ENCODE measurements at regions not wholly inside any gene's neighbourhood (a gene's known extent, or its start where the extent isn't known, plus 50 kb on each side); places are given as distances from the start of the nearest gene placed in this dataset.

GRCh38 chr4:155491336-155492120 is 114.8 kb upstream of the MAP9 start:
- H3K36me3 ChIP-seq (ENCODE audit: insufficient read depth, low read length), result no peaks in the 10 kb centered on the region
- no peaks in the 10 kb centered on the region for H3K4me1 ChIP-seq (ENCODE audit: insufficient read depth, low read length)
- no peak for DNase-seq (ENCODE audit: insufficient read length, low spot score, missing footprints)
- H2AFZ ChIP-seq (ENCODE audit: low read length), result no peak overlapping the region
- no peak overlapping the region for H3K4me3 ChIP-seq (ENCODE audit: insufficient read depth, low read length)
- H3K4me2 ChIP-seq (ENCODE audit: insufficient read depth, low read length), result no peak overlapping the region
- no peaks in the 10 kb centered on the region for H3K27me3 ChIP-seq (ENCODE audit: insufficient read depth, low read length)
- no peaks in the 10 kb centered on the region for H4K20me1 ChIP-seq (ENCODE audit: insufficient read depth, low read length)
- H3K9me3 ChIP-seq (ENCODE audit: low read depth, low read length), result no peaks in the 10 kb centered on the region
- H3K27ac ChIP-seq (ENCODE audit: low read depth, low read length), result no peak overlapping the region
- no peak for TF ChIP-seq CTCF (IDR thresholded peaks at IDR 0.05; ENCODE audit: extremely low read depth, low read depth, low read length)
- no peaks in the 10 kb centered on the region for H3K79me2 ChIP-seq (ENCODE audit: insufficient read depth, low read length)

DNA sequence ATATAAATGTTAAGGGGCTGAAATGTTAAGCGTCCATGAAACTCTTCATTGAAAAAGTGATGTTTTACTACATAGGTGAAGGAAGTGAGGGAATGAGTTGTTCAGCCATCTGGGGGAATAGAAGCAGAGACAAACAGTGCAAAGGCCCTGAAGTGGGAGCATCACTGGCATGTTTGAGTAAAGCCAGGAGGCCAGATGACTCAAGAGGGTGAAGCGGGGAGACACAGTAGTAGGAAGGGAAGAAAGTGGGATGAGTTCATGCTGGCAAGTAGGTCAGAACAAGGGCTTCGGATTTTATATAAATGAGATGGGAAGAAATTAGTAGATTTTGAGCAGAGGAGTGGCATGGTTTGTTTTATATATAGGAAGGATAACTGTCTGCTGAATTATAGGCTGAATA is 112.5 kb upstream of the MAP9 start:
- no peaks in the 10 kb centered on the region for H3K27me3 ChIP-seq (ENCODE audit: insufficient read depth, low read length)
- H3K79me2 ChIP-seq (ENCODE audit: insufficient read depth, low read length), result no peaks in the 10 kb centered on the region
- no peaks in the 10 kb centered on the region for H3K9me3 ChIP-seq (ENCODE audit: low read depth, low read length)
- H3K4me3 ChIP-seq (ENCODE audit: insufficient read depth, low read length), result no peak overlapping the region
- no peaks in the 10 kb centered on the region for H3K4me1 ChIP-seq (ENCODE audit: insufficient read depth, low read length)
- H3K36me3 ChIP-seq (ENCODE audit: insufficient read depth, low read length), result no peaks in the 10 kb centered on the region
- DNase-seq (ENCODE audit: insufficient read length, low spot score, missing footprints), result no peak
- H4K20me1 ChIP-seq (ENCODE audit: insufficient read depth, low read length), result no peaks in the 10 kb centered on the region
- TF ChIP-seq CTCF (IDR thresholded peaks at IDR 0.05; ENCODE audit: extremely low read depth, low read depth, low read length), result no peak
- no peak overlapping the region for H3K4me2 ChIP-seq (ENCODE audit: insufficient read depth, low read length)
- H2AFZ ChIP-seq (ENCODE audit: low read length), result no peak overlapping the region
- no peak overlapping the region for H3K27ac ChIP-seq (ENCODE audit: low read depth, low read length)

DNA sequence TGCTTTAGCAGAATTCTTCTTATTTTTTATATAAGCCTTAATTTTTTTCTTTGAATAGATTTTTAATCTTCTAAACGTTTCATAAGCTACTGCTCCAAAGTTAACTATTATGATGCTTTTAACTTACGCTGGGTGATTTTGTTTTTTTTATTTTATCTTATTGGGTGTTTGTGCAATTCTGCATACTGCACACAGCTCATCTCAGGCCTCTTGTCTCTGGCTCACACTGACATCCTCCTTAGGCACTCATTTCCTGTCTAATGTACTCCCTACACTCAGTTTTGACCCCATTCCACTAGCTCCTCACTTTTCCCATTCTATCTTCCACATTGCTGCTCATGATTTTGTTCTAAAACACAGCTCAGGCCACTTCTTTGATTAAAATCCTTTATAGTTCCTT is 111.9 kb upstream of the MAP9 start:
- H4K20me1 ChIP-seq (ENCODE audit: insufficient read depth, low read length), result no peaks in the 10 kb centered on the region
- H3K9me3 ChIP-seq (ENCODE audit: low read depth, low read length), result no peaks in the 10 kb centered on the region
- no peak overlapping the region for H3K4me2 ChIP-seq (ENCODE audit: insufficient read depth, low read length)
- H3K36me3 ChIP-seq (ENCODE audit: insufficient read depth, low read length), result no peaks in the 10 kb centered on the region
- no peaks in the 10 kb centered on the region for H3K27me3 ChIP-seq (ENCODE audit: insufficient read depth, low read length)
- no peak overlapping the region for H2AFZ ChIP-seq (ENCODE audit: low read length)
- no peaks in the 10 kb centered on the region for H3K4me1 ChIP-seq (ENCODE audit: insufficient read depth, low read length)
- DNase-seq (ENCODE audit: insufficient read length, low spot score, missing footprints), result no peak
- TF ChIP-seq CTCF (IDR thresholded peaks at IDR 0.05; ENCODE audit: extremely low read depth, low read depth, low read length), result no peak
- H3K4me3 ChIP-seq (ENCODE audit: insufficient read depth, low read length), result no peak overlapping the region
- H3K27ac ChIP-seq (ENCODE audit: low read depth, low read length), result no peak overlapping the region
- no peaks in the 10 kb centered on the region for H3K79me2 ChIP-seq (ENCODE audit: insufficient read depth, low read length)

GRCh38 chr4:155487210-155487609 is 110.4 kb upstream of the MAP9 start:
- H3K4me1 ChIP-seq (ENCODE audit: insufficient read depth, low read length), result no peaks in the 10 kb centered on the region
- H3K9me3 ChIP-seq (ENCODE audit: low read depth, low read length), result no peaks in the 10 kb centered on the region
- H3K4me2 ChIP-seq (ENCODE audit: insufficient read depth, low read length), result no peak overlapping the region
- H3K27me3 ChIP-seq (ENCODE audit: insufficient read depth, low read length), result no peaks in the 10 kb centered on the region
- H3K79me2 ChIP-seq (ENCODE audit: insufficient read depth, low read length), result no peaks in the 10 kb centered on the region
- no peak overlapping the region for H3K4me3 ChIP-seq (ENCODE audit: insufficient read depth, low read length)
- H3K36me3 ChIP-seq (ENCODE audit: insufficient read depth, low read length), result no peaks in the 10 kb centered on the region
- no peak for TF ChIP-seq CTCF (IDR thresholded peaks at IDR 0.05; ENCODE audit: extremely low read depth, low read depth, low read length)
- H3K27ac ChIP-seq (ENCODE audit: low read depth, low read length), result no peak overlapping the region
- DNase-seq (ENCODE audit: insufficient read length, low spot score, missing footprints), result no peak
- H2AFZ ChIP-seq (ENCODE audit: low read length), result no peak overlapping the region
- no peaks in the 10 kb centered on the region for H4K20me1 ChIP-seq (ENCODE audit: insufficient read depth, low read length)

Data from osteoblast (primary cell).